HG02943 (cell line): ENCODE measurements at regions not wholly inside any gene's neighbourhood (a gene's known extent, or its start where the extent isn't known, plus 50 kb on each side); places are given as distances from the start of the nearest gene placed in this dataset.

Experiments
- ATAC-seq: cut with Tn5 transposase; IDR thresholded peaks from one replicate; pipeline ENCODE4 v1.9.1; 2021; ENCODE audit warnings: mild to moderate bottlenecking, low read depth, moderate library complexity; ENCODE audit not compliant: unreplicated experiment

DNA sequence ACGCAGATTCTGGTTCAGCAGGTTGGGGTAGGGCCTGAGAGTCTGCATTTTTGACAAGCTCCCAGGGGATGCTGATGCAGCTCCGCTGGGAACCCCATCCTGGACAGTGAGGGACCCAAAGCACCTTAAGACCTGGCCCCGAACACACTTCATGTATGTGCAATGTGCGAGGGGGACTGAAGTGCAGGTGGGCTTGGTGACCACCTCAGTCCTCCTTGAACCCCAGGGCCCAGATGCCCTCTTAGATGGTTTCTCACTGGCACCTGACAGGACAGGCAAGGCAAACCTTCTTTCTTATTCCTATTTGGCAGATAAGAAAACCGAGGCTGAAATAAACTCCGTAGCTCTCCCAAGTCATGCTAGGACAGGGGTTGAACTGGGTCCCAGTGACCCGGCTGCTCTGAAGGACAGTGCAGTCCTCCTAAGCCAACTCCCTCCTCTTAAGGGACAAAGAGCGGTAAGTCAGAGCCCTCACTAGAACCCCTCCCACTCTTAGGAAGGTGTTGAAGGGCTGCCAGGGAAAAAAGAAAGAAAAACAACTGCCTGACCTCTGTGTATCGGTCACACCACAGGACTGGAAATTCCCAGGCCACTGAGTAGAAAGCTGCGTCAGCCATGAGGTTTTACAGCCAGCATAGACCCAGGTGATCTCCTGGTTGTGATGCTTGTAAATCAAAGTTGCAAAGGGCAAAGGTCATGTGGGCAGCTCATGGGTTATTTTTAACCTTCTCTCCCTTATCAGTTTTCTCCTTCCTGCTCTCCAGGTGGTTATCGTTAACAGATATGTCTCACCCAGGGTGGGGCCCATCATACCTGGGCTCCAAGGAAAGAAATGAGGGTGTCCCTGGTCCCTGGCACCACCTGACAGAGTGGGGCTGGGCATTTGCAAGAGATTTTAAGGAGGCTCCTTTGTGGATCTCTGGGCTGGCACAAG, 90.9 kb upstream of the SMNDC1 start:
- peak; percentile 88 for ATAC-seq

DNA sequence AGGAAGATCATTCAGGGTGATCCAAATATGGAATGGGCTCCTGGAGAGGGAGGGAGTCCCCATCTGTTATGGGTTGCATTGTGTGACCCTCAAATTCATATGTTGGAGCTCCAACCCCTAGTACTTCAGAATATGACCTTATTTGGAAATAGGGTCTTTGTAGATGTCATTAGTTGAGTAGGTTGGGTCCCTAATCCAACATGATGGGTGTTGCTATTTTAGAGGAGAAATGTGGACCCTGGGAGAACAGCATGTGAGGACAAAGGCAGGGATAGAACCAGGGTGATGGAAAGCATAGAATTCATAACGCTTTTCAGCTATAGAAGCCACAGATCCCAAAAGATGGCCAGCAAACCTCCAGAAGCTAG, 91.5 kb upstream of the SMNDC1 start:
- ATAC-seq = no peak

DNA sequence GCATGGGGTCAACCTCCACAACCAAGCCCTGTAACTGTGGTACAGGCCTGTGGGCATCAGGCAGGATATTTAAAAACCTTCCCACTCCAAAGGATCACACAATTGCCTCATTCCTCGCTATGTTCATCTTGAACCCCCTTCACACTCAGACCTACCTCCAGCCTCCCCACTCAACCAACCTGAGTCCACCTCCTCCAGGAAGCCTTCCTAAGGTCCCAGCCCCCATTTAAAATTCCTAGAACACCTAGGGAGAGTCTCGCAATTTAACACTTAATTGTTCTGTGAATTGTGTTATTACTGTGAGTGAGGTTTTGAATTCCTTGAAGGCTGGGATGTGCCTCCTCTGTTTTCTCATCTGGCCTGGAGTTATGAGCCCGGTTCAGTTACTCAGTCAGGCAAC, 93.1 kb upstream of the SMNDC1 start:
- ATAC-seq = no peak

DNA sequence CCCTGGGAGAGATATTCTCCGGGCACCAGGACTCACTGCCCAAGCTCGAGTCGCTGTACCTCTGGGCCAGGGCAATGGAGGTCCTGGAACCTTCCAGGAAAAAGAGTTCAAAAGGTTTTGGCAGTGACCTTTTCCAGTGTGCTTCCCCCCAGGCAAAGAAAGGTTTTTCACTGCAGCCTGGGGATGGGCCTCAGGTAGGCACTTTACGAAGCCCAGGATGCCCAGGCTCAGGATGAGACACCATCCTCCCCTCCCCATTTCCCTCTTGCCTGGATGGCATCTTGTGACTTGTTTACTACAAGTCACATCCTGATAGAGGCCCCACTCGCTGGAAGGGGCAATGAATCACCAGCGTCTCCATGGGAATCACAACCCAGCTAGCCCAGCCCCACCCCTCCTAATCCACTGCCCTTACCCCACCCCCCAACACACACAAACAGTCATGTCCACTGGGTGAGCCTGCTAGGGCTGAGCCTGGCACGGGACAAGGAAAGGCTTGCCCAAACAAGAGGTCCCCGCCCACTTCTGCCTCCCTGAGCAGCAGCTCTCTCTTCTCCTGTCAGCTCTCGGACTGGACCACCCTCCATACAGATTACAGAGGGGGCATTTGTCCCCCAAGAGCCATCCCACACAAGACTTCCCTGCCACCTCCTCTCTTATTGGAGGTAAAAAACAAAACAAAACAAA, 93.8 kb upstream of the SMNDC1 start:
- no peak for ATAC-seq

DNA sequence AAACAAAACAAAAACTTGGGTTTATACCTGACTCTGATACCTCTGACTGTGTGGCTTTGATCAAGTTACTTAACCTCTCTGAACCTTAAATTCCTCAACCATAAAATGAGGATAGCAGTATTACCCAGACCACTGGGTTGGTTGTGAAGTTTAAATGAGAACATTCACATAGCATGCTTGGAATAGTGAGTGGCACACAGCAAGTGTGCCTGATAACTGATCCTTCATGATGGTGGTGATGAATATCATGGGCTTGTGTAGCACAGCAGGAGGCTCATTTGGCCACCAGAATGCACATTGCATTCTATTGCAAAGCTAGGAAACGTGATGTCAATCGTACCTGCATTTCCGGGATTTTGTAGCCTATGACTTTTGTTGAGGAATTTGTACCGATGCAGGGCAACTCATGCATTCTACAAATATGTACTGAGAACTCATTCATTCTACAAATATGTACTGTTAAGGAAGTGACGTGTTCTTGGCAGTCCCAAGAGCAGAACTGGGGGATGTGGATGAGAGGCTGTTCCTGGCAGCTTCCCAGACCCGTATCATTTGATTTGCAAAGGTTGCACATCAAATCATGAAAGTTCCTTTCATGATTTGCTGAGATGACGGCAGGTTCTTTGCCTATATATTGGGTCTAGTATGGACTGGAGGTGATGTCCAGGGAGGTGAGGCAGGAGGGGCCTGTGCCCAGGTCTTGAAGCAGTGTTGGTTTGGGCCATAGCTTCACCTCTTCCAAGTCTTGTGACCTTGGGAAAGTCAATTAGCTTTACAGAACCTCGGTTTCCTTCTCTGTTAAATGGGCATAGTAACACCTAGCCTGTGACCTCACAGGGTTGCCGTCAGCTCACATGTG, 94.6 kb upstream of the SMNDC1 start:
- ATAC-seq = no peak

DNA sequence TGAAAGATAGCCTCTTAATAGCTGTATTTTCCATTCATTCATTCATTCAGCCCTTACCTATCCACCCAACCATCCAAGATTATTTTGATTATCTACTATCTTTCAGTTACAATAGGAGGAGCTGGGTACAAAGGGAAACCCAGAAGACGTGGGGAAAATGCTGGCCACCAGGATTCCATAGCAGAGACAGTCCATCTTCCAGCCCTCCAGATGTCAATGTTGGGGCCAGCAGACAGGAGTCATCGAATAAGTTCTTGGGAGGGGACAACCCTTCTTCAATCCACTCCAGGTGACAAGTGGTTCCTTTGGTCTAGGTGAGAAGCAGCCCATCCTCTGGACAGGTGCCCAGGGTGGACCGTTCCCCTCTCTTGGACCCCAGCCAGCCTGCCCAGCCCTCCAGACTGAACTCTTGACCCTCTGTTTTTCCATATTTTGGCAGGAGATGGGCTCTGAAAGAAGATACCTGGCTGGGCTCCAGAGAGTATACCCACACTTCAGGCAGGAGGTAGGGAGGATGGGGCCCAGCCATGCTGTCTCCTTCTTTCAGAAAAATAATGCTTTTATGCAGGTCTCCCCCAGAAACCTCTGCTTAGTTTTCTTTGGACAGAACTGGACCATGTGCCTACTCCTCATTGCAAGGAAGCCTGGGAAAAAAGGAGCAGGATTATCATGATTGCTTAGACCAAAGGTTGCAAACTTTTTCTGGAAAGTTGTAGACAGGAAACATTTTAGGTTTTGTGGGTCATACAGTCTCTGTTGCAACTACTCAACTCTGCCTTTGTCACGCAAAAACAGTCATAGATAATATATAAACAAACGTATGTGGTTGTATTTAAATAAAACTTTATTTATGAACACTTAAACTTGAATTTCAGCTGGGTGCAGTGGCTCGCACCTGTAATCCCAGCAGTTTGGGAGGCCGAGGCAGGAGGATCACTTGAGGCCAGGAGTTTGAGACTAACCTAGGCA, 95.5 kb upstream of the SMNDC1 start:
- ATAC-seq = no peak

DNA sequence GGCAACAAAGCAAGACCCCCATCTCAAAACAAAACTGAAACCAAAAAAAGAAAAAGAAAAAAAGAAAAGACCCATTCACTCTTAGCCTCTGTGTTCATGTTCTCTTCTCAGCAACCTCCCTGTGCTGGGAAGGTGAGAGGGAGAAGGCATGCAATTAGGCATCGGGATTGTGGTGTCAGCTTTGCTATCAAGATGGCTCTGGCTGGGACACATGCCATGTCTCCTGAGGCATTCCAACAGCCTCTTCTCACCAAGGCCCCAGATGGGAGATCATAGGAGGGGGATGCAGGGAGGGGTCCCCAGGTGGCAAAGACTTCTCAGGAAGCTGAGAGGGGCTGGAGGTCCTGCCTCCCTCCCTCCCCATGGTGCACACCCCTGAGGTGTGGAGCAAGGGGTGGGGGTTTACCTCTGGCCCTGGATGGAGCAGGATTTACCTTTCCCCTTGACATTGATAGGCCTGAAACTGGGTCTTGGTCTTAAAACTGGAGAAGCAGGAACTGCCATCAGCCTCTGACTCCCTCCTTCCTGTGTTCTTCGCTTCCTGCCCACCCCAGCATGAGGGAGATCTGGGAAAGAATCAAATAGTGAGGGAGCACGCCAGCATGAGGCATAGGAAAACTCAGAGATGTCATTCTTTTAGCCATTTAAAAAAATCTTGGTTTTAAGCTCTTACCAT, 96.2 kb upstream of the DUSP5 start:
- ATAC-seq = no peak

DNA sequence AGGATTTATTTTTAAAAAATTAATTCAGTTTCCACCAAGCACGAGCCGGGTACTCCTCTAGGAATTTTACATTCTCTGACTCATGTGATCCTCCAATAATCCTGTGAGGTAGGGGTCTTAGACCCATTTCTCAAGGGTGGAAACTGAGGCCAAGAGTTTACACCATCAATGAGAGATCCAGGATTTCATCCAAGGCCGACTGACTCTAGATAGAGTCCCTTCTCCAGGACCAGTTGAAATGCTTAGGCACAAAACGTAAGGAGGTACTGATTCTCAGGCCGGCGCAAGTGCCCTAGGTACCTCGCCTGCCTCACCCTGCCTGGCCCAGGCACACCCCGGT, 95.7 kb upstream of the DUSP5 start:
- ATAC-seq = no peak

DNA sequence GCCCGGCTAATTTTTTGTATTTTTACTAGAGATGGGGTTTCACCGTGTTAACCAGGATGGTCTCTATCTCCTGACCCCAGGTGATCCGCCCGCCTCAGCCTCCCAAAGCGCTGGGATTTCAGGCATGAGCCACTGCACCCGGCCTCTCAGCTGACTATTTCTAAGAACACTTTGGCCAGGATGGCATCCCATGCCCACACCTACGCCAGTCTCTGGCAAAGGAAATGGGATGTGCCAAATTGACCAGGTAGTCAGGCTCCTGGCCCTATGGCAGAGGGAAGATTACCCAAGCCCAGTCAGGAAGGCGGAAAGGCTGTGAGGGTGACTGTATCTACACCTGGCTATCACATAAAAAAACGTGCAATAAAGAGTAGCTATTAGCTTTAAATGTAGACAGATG, 94.1 kb upstream of the DUSP5 start:
- no peak for ATAC-seq

DNA sequence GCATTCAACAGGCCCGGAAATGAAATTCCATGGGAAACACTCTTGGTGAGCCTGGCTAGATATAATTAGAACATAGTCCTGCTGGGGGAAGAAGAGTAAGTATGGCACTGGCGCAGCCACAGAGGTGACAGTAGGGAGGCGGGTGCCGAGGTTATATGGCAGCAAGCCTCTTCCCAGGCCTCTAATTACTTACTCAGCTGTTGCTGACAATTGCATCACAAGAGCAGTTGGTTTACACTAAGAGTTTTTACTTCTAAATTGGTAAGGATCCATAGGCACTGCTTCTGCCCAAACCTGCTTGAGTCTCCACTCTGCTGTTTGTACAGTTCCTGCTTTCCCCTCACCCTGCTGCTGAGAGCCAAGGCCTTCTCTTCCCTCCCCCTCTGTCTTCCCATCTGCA, 93.3 kb upstream of the DUSP5 start:
- no peak for ATAC-seq

DNA sequence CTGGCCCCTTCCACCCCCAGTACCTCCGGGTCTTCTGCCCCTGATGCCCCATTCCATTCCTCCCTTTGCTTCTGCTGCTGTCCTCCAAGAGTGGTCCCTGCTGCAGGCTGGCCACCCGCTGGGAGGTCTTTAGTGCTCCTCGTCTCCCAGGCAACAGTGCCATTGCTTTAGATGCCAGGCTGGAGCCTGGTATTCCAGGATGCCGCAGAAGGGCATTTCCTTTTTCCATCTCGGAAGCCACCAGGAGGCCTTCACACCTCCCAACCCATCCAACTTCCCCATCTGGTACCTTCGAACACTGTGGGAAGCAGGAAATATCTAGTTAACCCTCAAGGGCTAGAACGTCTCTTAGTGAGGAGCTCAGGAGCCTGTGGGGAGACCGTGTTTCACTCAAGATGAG, 92.9 kb upstream of the DUSP5 start:
- no peak for ATAC-seq

DNA sequence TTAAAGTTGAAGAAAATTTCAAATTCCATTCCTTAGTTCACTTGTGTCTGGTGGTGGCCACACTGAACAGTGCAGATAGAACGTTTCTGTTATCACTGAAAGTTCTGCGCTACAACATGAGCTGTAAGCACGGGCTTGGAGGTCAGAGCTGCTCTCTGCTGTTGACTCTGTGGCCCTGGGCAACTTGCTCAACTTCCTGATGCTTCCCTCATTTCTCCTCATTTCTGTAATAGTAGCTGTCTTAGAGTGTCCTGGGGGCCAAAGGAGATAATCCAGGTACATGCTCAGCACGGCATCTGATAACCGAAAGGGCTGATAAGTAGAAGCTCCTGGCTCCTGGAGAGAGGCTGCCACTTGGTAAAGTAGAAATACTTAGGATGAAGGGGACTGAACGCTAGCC, 92.3 kb upstream of the DUSP5 start:
- ATAC-seq = no peak

DNA sequence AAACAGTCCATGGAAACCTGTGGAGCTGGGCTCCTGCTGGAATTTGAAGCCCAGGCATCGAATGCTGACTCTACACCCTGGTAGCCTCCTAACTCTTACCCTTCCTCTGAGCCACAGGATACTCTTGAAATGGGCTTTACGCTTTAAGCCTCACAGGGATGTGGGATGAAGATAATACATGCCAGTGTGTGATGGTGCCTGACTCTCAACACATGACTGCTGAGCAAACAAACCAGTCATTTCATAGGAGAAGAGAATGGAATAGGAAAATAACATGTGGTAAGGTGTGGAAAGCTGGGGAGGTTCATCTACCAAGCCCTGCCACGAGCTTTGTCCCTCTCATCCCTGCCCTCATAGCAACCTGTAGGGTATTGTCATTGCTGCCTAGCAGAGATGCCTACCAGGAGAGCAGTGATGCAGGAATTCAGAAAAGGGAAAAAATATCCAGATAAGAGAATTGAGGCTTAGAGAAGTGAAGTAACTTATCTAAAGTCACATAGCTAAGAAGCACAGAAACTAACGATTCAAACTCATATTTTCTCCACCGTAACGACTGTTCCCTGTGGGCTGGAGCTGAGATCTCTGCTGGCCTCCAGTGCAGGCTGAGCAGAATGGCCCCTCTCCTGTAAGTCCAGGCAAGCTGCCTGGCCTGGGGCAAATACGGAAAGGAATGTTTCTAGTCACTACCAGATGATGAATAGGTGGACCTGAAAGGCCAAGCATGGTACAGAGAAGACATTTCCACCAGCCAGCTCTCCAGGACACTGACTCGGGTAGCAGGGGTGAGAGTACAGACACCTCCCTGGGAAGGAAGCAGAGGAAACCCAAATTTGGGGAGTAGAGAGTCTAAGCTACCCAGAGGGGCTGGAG, 90.2 kb upstream of the DUSP5 start:
- no peak for ATAC-seq

DNA sequence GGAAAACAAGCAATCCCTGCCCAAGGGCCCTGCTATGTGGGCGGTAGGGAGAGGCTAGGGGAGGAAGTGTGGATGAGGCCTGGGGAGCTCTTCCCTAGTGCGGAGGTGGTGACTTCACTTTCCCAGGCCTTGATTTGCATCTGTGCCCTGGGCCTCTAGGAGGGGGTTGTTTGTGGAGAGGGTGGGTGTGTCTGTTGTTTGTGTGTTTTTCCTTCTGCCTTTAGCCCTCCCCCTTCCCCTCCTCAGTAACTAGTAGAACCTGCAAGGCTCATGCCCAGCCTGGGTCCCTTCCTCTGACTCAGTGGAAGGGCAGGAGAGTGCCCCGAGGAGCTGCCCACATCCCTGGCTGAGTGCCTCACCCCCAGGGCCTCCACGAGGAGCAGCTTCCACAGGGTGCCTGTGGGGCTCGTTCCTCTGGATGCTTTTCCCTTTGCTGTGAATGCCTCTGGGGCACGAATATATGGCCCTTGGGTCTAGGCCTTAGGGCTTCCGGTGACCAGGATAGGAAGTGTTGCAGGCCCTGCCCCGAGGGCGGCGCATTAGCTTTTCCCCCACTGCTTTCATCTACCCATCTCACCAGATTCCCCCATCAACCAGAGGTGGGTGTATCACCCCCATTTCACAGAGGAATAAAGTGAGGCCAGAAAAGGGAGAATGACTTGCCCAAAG, 89.4 kb upstream of the DUSP5 start:
- no peak for ATAC-seq

DNA sequence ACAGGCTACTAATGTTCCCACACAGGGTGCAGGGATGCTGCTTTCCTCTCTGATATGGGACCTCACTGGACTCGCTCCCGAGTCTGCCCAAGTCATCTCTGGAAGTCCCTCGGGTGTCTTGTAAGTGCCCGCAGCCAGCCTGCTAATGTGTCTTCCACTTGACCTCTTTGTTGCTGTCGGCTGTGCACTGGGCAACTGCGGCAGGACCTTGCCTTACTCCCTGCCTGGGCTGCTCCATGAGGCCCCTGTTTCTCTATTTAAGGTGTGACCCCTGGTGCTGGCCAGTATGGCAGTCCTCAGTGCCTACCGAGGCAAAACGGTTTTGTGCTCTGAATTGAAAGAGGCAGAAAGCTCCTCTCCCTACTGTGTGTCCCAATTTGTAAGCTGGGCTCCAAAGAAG, 88.8 kb upstream of the DUSP5 start:
- ATAC-seq = no peak

DNA sequence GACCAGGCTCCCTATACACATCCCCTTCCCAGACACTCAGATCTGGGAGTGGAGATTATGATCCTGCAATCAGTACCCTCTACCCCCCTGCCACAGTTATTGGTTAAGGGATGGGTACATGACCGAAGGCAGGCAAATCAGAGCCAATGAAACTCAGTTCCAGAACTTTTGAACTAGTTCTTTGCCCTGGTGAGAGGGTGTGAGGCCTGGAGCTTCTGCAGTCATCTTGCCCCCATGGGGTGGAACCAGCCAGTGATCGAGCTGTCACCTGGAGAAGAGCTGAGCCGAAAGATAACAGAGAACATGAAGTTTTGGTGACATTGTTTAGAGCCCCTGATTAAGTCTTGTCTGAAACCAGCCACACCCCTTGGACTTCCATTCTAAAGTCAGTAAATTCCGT, 88.2 kb upstream of the DUSP5 start:
- no peak for ATAC-seq

DNA sequence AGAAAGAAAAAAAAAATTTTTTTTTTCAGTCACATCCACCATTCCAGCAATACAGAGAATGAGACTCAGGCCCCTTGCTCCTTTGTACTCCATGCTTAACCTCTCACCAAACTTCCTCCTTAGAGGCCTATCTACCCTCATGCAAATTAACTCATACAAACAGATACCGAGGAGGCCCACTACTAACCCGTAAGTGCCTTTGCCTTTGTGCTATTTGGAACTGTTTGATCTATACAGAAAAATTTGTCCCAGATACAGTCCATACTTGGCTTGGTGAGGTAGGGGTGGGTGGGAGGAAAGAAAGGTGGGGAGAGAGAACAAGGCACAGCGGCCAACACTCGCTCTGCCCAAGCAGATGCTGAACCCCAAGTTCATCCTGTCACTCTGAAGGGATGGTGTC, 87.8 kb upstream of the DUSP5 start:
- ATAC-seq = no peak
